Endothelial cell of umbilical vein (primary cell): ENCODE measurements at regions not wholly inside any gene's neighbourhood (a gene's known extent, or its start where the extent isn't known, plus 50 kb on each side); places are given as distances from the start of the nearest gene placed in this dataset.

Source experiments
- BruUV-seq: library from RNA; stranded (reverse); fragments of 400-500 nt; replicated peaks from 2 replicates; lab custom pipeline; 2021; lab: Mats Ljungman, UMichigan
- CTCF ChIA-PET: fragments of 300-600, 350-600 bp; sonication (Branson Sonifier 250); formaldehyde crosslinking; loops from one replicate; lab custom pipeline; 2021; ENCODE audit warnings: antibody characterized with exemption, inconsistent platforms; lab: Charles Lee
- POLR2A ChIA-PET: fragments of 300-600, 350-600 bp; sonication (Branson Sonifier 250); formaldehyde crosslinking; loops from one replicate; lab custom pipeline; 2021; ENCODE audit warnings: antibody characterized with exemption, inconsistent platforms; lab: Charles Lee
- DNase-seq: peaks from one replicate; pipeline ENCODE4 v3.0.0-alpha.2; 2011; ENCODE audit warnings: low read depth, low spot score
- FAIRE-seq: peaks from 2 replicates; lab custom pipeline; 2011; peaks lifted over from hg19 to GRCh38; lab: Jason Lieb, UNC
- H2AFZ ChIP-seq: 2 replicates; pipeline ENCODE4 v1.6.0; 2012; ENCODE audit warnings: low read depth, low read length, control low read depth, inconsistent platforms
- H3K27ac ChIP-seq: 2 replicates; pipeline ENCODE4 v1.5.1; 2011; ENCODE audit warnings: low read depth, mild to moderate bottlenecking, control low read depth, low read length, moderate library complexity; ENCODE audit not compliant: insufficient read depth
- H3K27me3 ChIP-seq, 2 experiments: 2 replicates each; pipeline versions ENCODE4 v1.6.0 to v1.6.1; 2011; ENCODE audit warnings: low read length in 2 of 2, mixed read lengths in 1 of 2; ENCODE audit not compliant: control insufficient read depth in 2 of 2, insufficient read depth in 2 of 2
- H3K36me3 ChIP-seq, 2 experiments: 2 replicates in 1 of 2; 3 replicates in 1 of 2; pipeline ENCODE4 v1.5.1; 2011; ENCODE audit warnings: low read length in 2 of 2, mild to moderate bottlenecking in 1 of 2, moderate library complexity in 1 of 2; ENCODE audit not compliant: control insufficient read depth in 2 of 2, insufficient read depth in 2 of 2; ENCODE audit errors: extremely low read depth in 1 of 2
- H3K4me1 ChIP-seq: 3 replicates; pipeline ENCODE4 v1.5.1; 2011; ENCODE audit warnings: mild to moderate bottlenecking, low read length; ENCODE audit not compliant: control insufficient read depth, insufficient read depth; ENCODE audit errors: extremely low read depth
- H3K4me2 ChIP-seq: 2 replicates; pipeline ENCODE4 v1.6.1; 2011; ENCODE audit warnings: low read length, control low read depth, mixed read lengths; ENCODE audit not compliant: insufficient read depth
- H3K4me3 ChIP-seq, 3 experiments: fragments of 200-600 bp in 1 of 3; sonication (generic), shearing (Covaris generic) in 1 of 3; replicated peaks in 1 of 3; 2 replicates each; pipeline ENCODE4 v1.5.1; 2011 to 2016; ENCODE audit warnings: control low read depth in 3 of 3, low read length in 3 of 3, mild to moderate bottlenecking in 2 of 3, inconsistent platforms in 1 of 3, low read depth in 1 of 3, moderate library complexity in 1 of 3; ENCODE audit not compliant: insufficient read depth in 1 of 3
- H3K79me2 ChIP-seq: 2 replicates; pipeline ENCODE4 v1.6.0; 2012; ENCODE audit warnings: low read length, inconsistent platforms; ENCODE audit not compliant: control insufficient read depth, insufficient read depth
- H3K9ac ChIP-seq: replicated peaks from 2 replicates; pipeline ENCODE3; 2011; ENCODE audit warnings: low read length, control low read depth; ENCODE audit not compliant: insufficient read depth; ENCODE audit errors: extremely low read depth
- H3K9me1 ChIP-seq: replicated peaks from 3 replicates; pipeline ENCODE4 v1.6.0; 2011; ENCODE audit warnings: mild to moderate bottlenecking, low read length; ENCODE audit not compliant: control insufficient read depth, insufficient read depth; ENCODE audit errors: extremely low read depth
- H3K9me3 ChIP-seq: replicated peaks from 2 replicates; pipeline ENCODE4 v1.5.1; 2012; ENCODE audit warnings: low read length, inconsistent platforms; ENCODE audit not compliant: control insufficient read depth, insufficient read depth
- H4K20me1 ChIP-seq: replicated peaks from 2 replicates; pipeline ENCODE3; 2011; ENCODE audit warnings: mild to moderate bottlenecking, low read length; ENCODE audit not compliant: control insufficient read depth, insufficient read depth; ENCODE audit errors: extremely low read depth
- CTCF ChIP-seq, 2 donors: IDR thresholded peaks; 1 replicate in 1 of 2; 2 replicates in 1 of 2; pipeline ENCODE4 v1.5.1; 2011; ENCODE audit warnings: low read length in 2 of 2, mild to moderate bottlenecking in 2 of 2, moderate library complexity in 2 of 2, control low read depth in 1 of 2, inconsistent platforms in 1 of 2, low read depth in 1 of 2; ENCODE audit not compliant: insufficient read depth in 1 of 2; ENCODE audit errors: extremely low read depth in 1 of 2
- EZH2 ChIP-seq: IDR thresholded peaks from 2 replicates; pipeline ENCODE4 v1.6.1; 2012; ENCODE audit warnings: borderline replicate concordance, low read depth, mild to moderate bottlenecking, moderate library complexity, low read length, inconsistent platforms; ENCODE audit not compliant: severe bottlenecking
- FOS ChIP-seq: IDR thresholded peaks from 2 replicates; pipeline ENCODE4 v1.6.1; 2011; ENCODE audit warnings: mild to moderate bottlenecking, low read length, moderate library complexity, borderline replicate concordance; ENCODE audit not compliant: insufficient read depth
- GATA2 ChIP-seq: IDR thresholded peaks from 2 replicates; pipeline ENCODE4 v1.7.0; 2011; ENCODE audit warnings: low read depth, mild to moderate bottlenecking, moderate library complexity, mixed read lengths, low read length; ENCODE audit not compliant: insufficient read length, insufficient read depth
- JUN ChIP-seq: IDR thresholded peaks from 2 replicates; pipeline ENCODE4 v1.6.1; 2011; ENCODE audit warnings: borderline replicate concordance, low read depth; ENCODE audit not compliant: insufficient read length, insufficient read depth
- MAX ChIP-seq: IDR thresholded peaks from 2 replicates; pipeline ENCODE4 v1.6.1; 2011; ENCODE audit not compliant: insufficient read depth, insufficient read length
- MYC ChIP-seq: IDR thresholded peaks from one replicate; pipeline ENCODE4 v1.6.1; 2011; ENCODE audit warnings: mild to moderate bottlenecking, low read depth, low read length
- POLR2A ChIP-seq: IDR thresholded peaks from 2 replicates; pipeline ENCODE4 v1.6.1; 2012; ENCODE audit warnings: low read depth, mild to moderate bottlenecking, control low read depth, low read length
- POLR2AphosphoS5 ChIP-seq: IDR thresholded peaks from 2 replicates; pipeline ENCODE4 v1.6.1; 2012; ENCODE audit warnings: low read depth, mild to moderate bottlenecking, control low read depth, low read length, moderate library complexity; ENCODE audit not compliant: insufficient read depth
- dilution Hi-C: fragments of 300-500 bp; cut with MboI; formaldehyde crosslinking; loops from one replicate; pipeline ENCODE4 v1.15.0; 2019; ENCODE audit warnings: low sequenced_read_pairs; ENCODE audit not compliant: extremely low pct_ligation_motif_present
- intact Hi-C: fragments of 100-400 bp; cut with micrococcal nuclease; formaldehyde crosslinking; loops from one replicate; pipeline ENCODE4 v1.10.0; 2022

DNA sequence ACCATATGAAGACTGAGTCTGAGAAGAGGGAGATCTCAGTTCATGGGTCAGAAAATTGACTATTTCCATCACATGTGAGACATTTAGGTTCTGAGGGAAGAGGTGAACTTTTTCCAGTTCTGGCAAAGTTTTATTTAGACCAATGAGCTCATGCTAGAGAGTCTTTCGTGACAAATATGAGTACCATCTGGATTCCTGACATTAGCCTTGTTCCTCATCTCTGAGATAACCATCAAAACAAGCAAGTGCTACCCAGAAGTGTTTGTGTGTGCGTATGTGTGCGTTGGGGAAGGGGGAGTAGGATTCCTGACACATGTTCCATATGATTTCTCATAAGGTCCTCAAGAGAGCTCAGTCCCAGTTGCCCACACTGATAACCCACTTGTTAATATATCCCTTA is 120.6 kb downstream of the FASLG start:
- CTCF ChIA-PET, result interaction anchor here (0.9 to 1.8 kb wide), 7 partner anchors 10 to 437 kb away, joined by 3 to 11 read pairs (median 3); no protein-coding TSS in a partner anchor
- no peak overlapping the region for H3K9ac ChIP-seq
- FAIRE-seq (no peak), DNase-seq (no peak)
- H3K9me3 ChIP-seq, result no peaks in the 10 kb centered on the region
- TF ChIP-seq POLR2A (no peak), MYC (no peak), EZH2 (no peak), MAX (no peak), POLR2AphosphoS5 (no peak), FOS (no peak), GATA2 (no peak), CTCF (IDR thresholded peaks at IDR 0.05; ENCODE audit: extremely low read depth in 1 of 2, insufficient read depth in 1 of 2, low read depth in 1 of 2, low read length in 2 of 2) (no peak), JUN (no peak)
- no peak overlapping the region for H3K27ac ChIP-seq
- POLR2A ChIA-PET, result no interaction called here
- H4K20me1 ChIP-seq, result no peaks in the 10 kb centered on the region
- H3K9me1 ChIP-seq, result no peaks in the 10 kb centered on the region
- no TSS peak for BruUV-seq
- H3K36me3 ChIP-seq, result no peaks in the 10 kb centered on the region
- dilution Hi-C loops (no loop called here), intact Hi-C loops (no loop called here)
- no peaks in the 10 kb centered on the region for H3K27me3 ChIP-seq
- H2AFZ ChIP-seq, result no peak overlapping the region
- no peak overlapping the region for H3K4me3 ChIP-seq
- no peaks in the 10 kb centered on the region for H3K79me2 ChIP-seq
- H3K4me2 ChIP-seq, result no peak overlapping the region
- no peaks in the 10 kb centered on the region for H3K4me1 ChIP-seq
